OCI-LY1 (cell line): ENCODE measurements at regions not wholly inside any gene's neighbourhood (a gene's known extent, or its start where the extent isn't known, plus 50 kb on each side); places are given as distances from the start of the nearest gene placed in this dataset.

Source experiments
- H2AFZ ChIP-seq: fragments of 200-600 bp; sonication (generic), shearing (Covaris generic); 2 replicates; pipeline ENCODE4 v1.6.0; 2014; ENCODE audit warnings: antibody characterized with exemption, mild to moderate bottlenecking, low read length
- H3F3A ChIP-seq: fragments of 200-600 bp; sonication (generic), shearing (Covaris generic); 2 replicates; pipeline ENCODE4 v1.6.0; 2014; ENCODE audit warnings: mild to moderate bottlenecking, antibody characterized with exemption, low read length, moderate library complexity; ENCODE audit not compliant: insufficient read depth
- H3K27ac ChIP-seq: fragments of 200-600 bp; sonication (generic); 2 replicates; pipeline ENCODE4 v1.5.1; 2014; ENCODE audit warnings: low read length, mixed run types, mild to moderate bottlenecking, low read depth; ENCODE audit not compliant: poor library complexity, severe bottlenecking
- H3K27me3 ChIP-seq: fragments of 200-600 bp; sonication (generic); 2 replicates; pipeline ENCODE4 v1.6.0; 2014; ENCODE audit warnings: antibody characterized with exemption, mild to moderate bottlenecking, low read length, moderate library complexity; ENCODE audit not compliant: insufficient read depth
- H3K36me3 ChIP-seq: fragments of 200-600 bp; sonication (generic); 2 replicates; pipeline ENCODE4 v1.6.1; 2014; ENCODE audit warnings: mild to moderate bottlenecking, antibody characterized with exemption, low read length, moderate library complexity, mixed read lengths; ENCODE audit not compliant: insufficient read depth
- H3K4me1 ChIP-seq: fragments of 200-600 bp; sonication (generic); 2 replicates; pipeline ENCODE4 v1.5.1; 2014; ENCODE audit warnings: mild to moderate bottlenecking, low read length, moderate library complexity; ENCODE audit not compliant: insufficient read depth, severe bottlenecking
- H3K4me2 ChIP-seq: fragments of 200-600 bp; sonication (generic), shearing (Covaris generic); 2 replicates; pipeline ENCODE4 v1.6.1; 2014; ENCODE audit warnings: low read length
- H3K4me3 ChIP-seq: fragments of 200-600 bp; sonication (generic); 2 replicates; pipeline ENCODE4 v1.5.1; 2014; ENCODE audit warnings: low read length, low read depth, mild to moderate bottlenecking, mixed read lengths; ENCODE audit not compliant: poor library complexity, severe bottlenecking
- H3K79me2 ChIP-seq: fragments of 200-600 bp; shearing (Covaris generic); 2 replicates; pipeline ENCODE4 v1.6.1; 2016; ENCODE audit warnings: mixed run types, low read length, mixed read lengths; ENCODE audit not compliant: insufficient read depth
- H3K9ac ChIP-seq: fragments of 200-600 bp; sonication (generic), shearing (Covaris generic); 2 replicates; pipeline ENCODE4 v1.6.1; 2014; ENCODE audit warnings: mild to moderate bottlenecking, low read length, mixed read lengths
- H3K9me2 ChIP-seq: fragments of 200-600 bp; sonication (generic), shearing (Covaris generic); 2 replicates; pipeline ENCODE4 v1.6.1; 2014; ENCODE audit warnings: low read depth, mild to moderate bottlenecking, low read length, mixed read lengths
- H3K9me3 ChIP-seq: fragments of 200-600 bp; shearing (Covaris generic); 2 replicates; pipeline ENCODE4 v1.6.1; 2014; ENCODE audit warnings: low read length, mixed read lengths
- H4K20me1 ChIP-seq: fragments of 200-600 bp; sonication (generic), shearing (Covaris generic); 2 replicates; pipeline ENCODE4 v1.6.0; 2016; ENCODE audit warnings: mild to moderate bottlenecking, low read length; ENCODE audit not compliant: insufficient read depth
- EZH2 ChIP-seq: fragments of 200-600 bp; sonication (generic), shearing (Covaris generic); IDR thresholded peaks from 2 replicates; pipeline ENCODE4 v1.8.0; 2017; ENCODE audit warnings: borderline replicate concordance, mixed run types, mild to moderate bottlenecking, antibody characterized with exemption, low read length, moderate library complexity, mixed read lengths
- TF ChIP-seq, protein P1 (sequence below): fragments of 200-600 bp; sonication (generic), shearing (Covaris generic); IDR thresholded peaks from 2 replicates; pipeline ENCODE4 v1.5.1; 2017; ENCODE audit warnings: mild to moderate bottlenecking, antibody characterized with exemption, low read length, moderate library complexity, mixed read lengths

- Histone ChIP-seq H2AFZ (no peak overlapping the region), H3F3A (no peaks in the 10 kb centered on the region), H3K27me3 (0 out of 2 replicates have a peak, but pooled peaks cover 8% of the 10 kb centered on the region), H4K20me1 (no peaks in the 10 kb centered on the region), H3K9me2 (no peaks in the 10 kb centered on the region), H3K9me3 (no peaks in the 10 kb centered on the region), H3K27ac (no peak overlapping the region), H3K79me2 (no peaks in the 10 kb centered on the region), H3K4me2 (no peak overlapping the region), H3K36me3 (no peaks in the 10 kb centered on the region), H3K4me1 (no peaks in the 10 kb centered on the region), H3K4me3 (no peak overlapping the region), H3K9ac (no peak overlapping the region)
- TF ChIP-seq EZH2: no peak
- TF ChIP-seq, protein P1, sequence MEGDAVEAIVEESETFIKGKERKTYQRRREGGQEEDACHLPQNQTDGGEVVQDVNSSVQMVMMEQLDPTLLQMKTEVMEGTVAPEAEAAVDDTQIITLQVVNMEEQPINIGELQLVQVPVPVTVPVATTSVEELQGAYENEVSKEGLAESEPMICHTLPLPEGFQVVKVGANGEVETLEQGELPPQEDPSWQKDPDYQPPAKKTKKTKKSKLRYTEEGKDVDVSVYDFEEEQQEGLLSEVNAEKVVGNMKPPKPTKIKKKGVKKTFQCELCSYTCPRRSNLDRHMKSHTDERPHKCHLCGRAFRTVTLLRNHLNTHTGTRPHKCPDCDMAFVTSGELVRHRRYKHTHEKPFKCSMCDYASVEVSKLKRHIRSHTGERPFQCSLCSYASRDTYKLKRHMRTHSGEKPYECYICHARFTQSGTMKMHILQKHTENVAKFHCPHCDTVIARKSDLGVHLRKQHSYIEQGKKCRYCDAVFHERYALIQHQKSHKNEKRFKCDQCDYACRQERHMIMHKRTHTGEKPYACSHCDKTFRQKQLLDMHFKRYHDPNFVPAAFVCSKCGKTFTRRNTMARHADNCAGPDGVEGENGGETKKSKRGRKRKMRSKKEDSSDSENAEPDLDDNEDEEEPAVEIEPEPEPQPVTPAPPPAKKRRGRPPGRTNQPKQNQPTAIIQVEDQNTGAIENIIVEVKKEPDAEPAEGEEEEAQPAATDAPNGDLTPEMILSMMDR: no peak
Observed at GRCh38 chr6:10323018-10323417, 91.9 kb downstream of the TFAP2A start.

- Histone ChIP-seq H3K4me3 (no peak overlapping the region), H3K36me3 (no peaks in the 10 kb centered on the region), H3K9ac (no peak overlapping the region), H4K20me1 (no peaks in the 10 kb centered on the region), H3F3A (no peaks in the 10 kb centered on the region), H3K9me3 (no peaks in the 10 kb centered on the region), H3K79me2 (no peaks in the 10 kb centered on the region), H3K27me3 (0 out of 2 replicates have a peak, but pooled peaks cover 8% of the 10 kb centered on the region), H3K9me2 (no peaks in the 10 kb centered on the region), H2AFZ (no peak overlapping the region), H3K27ac (no peak overlapping the region), H3K4me1 (no peaks in the 10 kb centered on the region), H3K4me2 (no peak overlapping the region)
- no peak for TF ChIP-seq EZH2
- TF ChIP-seq, protein P1: no peak
Observed at GRCh38 chr6:10320291-10320690, 94.6 kb downstream of the TFAP2A start.

DNA sequence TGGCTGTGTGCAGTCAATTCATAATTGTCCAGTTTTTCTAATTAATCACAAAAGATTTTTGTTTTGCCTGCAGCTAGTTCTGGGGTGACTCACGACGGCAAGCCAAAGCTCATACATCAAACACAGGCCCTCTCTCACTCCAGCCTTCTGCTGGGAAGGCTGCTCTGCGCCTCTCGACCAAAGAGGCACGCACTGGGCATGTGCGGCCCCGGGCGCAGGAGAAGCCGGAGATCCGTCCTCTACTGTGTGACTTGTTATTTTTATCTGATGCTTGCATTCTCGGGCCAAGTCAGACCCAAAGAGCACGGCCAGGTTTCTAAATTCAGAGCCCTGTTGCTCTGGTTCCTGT, 98.5 kb downstream of the TFAP2A start:
- no peak overlapping the region for H3K4me2 ChIP-seq
- H2AFZ ChIP-seq: no peak overlapping the region
- H3K9me3 ChIP-seq: no peaks in the 10 kb centered on the region
- no peak overlapping the region for H3K4me3 ChIP-seq
- no peaks in the 10 kb centered on the region for H3K27me3 ChIP-seq
- H3K4me1 ChIP-seq: no peaks in the 10 kb centered on the region
- H3K36me3 ChIP-seq: no peaks in the 10 kb centered on the region
- no peak overlapping the region for H3K27ac ChIP-seq
- no peaks in the 10 kb centered on the region for H3K9me2 ChIP-seq
- H3K79me2 ChIP-seq: no peaks in the 10 kb centered on the region
- H3K9ac ChIP-seq: no peak overlapping the region
- H4K20me1 ChIP-seq: no peaks in the 10 kb centered on the region
- TF ChIP-seq EZH2: no peak
- TF ChIP-seq, protein P1: no peak
- H3F3A ChIP-seq: no peaks in the 10 kb centered on the region
